ENCODE measurements at regions not wholly inside any gene's neighbourhood (a gene's known extent, or its start where the extent isn't known, plus 50 kb on each side); places are given as distances from the start of the nearest gene placed in this dataset.

GRCh38 chr3:28649266-28649665 lies 300.6 kb upstream of the AZI2 start:
- CTCF ChIA-PET: interaction anchor here (1.9 kb wide), 1 partner anchor 19 kb away, joined by 13 read pairs; no protein-coding TSS in a partner anchor
- 0% methylated on average over 2 of the region's 2 CpGs for WGBS (ENCODE audit: insufficient coverage, insufficient replicate concordance, low lambda C conversion rate, missing lambda C conversion rate)
- in situ Hi-C loops (cut with MboI): no loop called here
- POLR2A ChIA-PET: no interaction called here
- H4K20me1 ChIP-seq (ENCODE audit: control insufficient read depth, insufficient read depth): no peaks in the 10 kb centered on the region
- H3K4me2 ChIP-seq (ENCODE audit: control insufficient read depth, insufficient read depth): no peak overlapping the region
- no peak overlapping the region for H3K4me3 ChIP-seq
- SMC1A ChIA-PET (ENCODE audit: uncharacterized antibody, unreplicated experiment): interaction anchor here (0.9 kb wide), 1 partner anchor 181 kb away, joined by 3 read pairs; no protein-coding TSS in a partner anchor
- no peak overlapping the region for H3K9ac ChIP-seq (ENCODE audit: control insufficient read depth, insufficient read depth, low read length)
- H3K9me3 ChIP-seq (replicated peaks; ENCODE audit: control insufficient read depth, insufficient read depth, low read length): no peaks in the 10 kb centered on the region
- RAD21 ChIA-PET (ENCODE audit: unreplicated experiment): no interaction called here
- H3K79me2 ChIP-seq (ENCODE audit: control insufficient read depth, insufficient read depth, low read length): no peaks in the 10 kb centered on the region
- DNase-seq (ENCODE audit: low read depth, low spot score): no peak
- H3K36me3 ChIP-seq (ENCODE audit: control insufficient read depth in 2 of 2, insufficient read depth in 2 of 2, low read length in 1 of 2): no peaks in the 10 kb centered on the region
- no peak for FAIRE-seq
- H3K27me3 ChIP-seq (replicated peaks in 1 of 2; ENCODE audit: control insufficient read depth in 2 of 2, insufficient read depth in 2 of 2, low read length in 1 of 2): no peaks in the 10 kb centered on the region
- no peaks in the 10 kb centered on the region for H3K4me1 ChIP-seq (ENCODE audit: control insufficient read depth, insufficient read depth, low read length)
- no peak overlapping the region for H2AFZ ChIP-seq (ENCODE audit: control insufficient read depth, low read depth, low read length)
- intact Hi-C loops (cut with micrococcal nuclease; ENCODE audit: unreplicated experiment): no loop called here
- TF ChIP-seq SP1 (IDR thresholded peaks at IDR 0.05; ENCODE audit: low read depth, low read length): no peak
- no peak for TF ChIP-seq PBX3 (IDR thresholded peaks at IDR 0.05; ENCODE audit: insufficient replicate concordance, low read depth, low read length)
- no peak for TF ChIP-seq BCL11A (IDR thresholded peaks at IDR 0.05; ENCODE audit: low read depth, low read length)
- no peak for TF ChIP-seq CBX5 (IDR thresholded peaks at IDR 0.05; ENCODE audit: low read depth)
- no TSS peak for BruUV-seq (replicated peaks)
- H3K27ac ChIP-seq (ENCODE audit: control insufficient read depth, insufficient read depth): no peak overlapping the region
- peak; percentile 44; the same call in 1 of the 3 replicates for ATAC-seq

- SMC1A ChIA-PET (ENCODE audit: uncharacterized antibody, unreplicated experiment): no interaction called here
- POLR2A ChIA-PET: no interaction called here
- H3K36me3 ChIP-seq (ENCODE audit: control insufficient read depth in 2 of 2, insufficient read depth in 2 of 2, low read length in 1 of 2): no peaks in the 10 kb centered on the region
Observed at GRCh38 chr3:28651159-28651558, 302.5 kb upstream of the AZI2 start.

More at GRCh38 chr3:28651159-28651558, 302.5 kb upstream of the AZI2 start:
- no TSS peak for BruUV-seq (replicated peaks)
- ATAC-seq (no peak), FAIRE-seq (no peak), DNase-seq (ENCODE audit: low read depth, low spot score) (no peak)
- CTCF ChIA-PET: interaction anchor here (0.7 to 1.9 kb wide), 2 partner anchors 15 to 17 kb away, joined by 3 to 13 read pairs; no protein-coding TSS in a partner anchor
- intact Hi-C loops (cut with micrococcal nuclease; ENCODE audit: unreplicated experiment) (no loop called here), in situ Hi-C loops (cut with MboI) (no loop called here)
- no peak overlapping the region for H3K27ac ChIP-seq (ENCODE audit: control insufficient read depth, insufficient read depth)
- H3K4me1 ChIP-seq (ENCODE audit: control insufficient read depth, insufficient read depth, low read length): no peaks in the 10 kb centered on the region
- no peak overlapping the region for H3K4me2 ChIP-seq (ENCODE audit: control insufficient read depth, insufficient read depth)
- H2AFZ ChIP-seq (ENCODE audit: control insufficient read depth, low read depth, low read length): no peak overlapping the region
- H3K9me3 ChIP-seq (replicated peaks; ENCODE audit: control insufficient read depth, insufficient read depth, low read length): no peaks in the 10 kb centered on the region
- WGBS (ENCODE audit: insufficient coverage, insufficient replicate concordance, low lambda C conversion rate, missing lambda C conversion rate): 42% methylated on average over 3 of the region's 3 CpGs
- no peaks in the 10 kb centered on the region for H3K27me3 ChIP-seq (replicated peaks in 1 of 2; ENCODE audit: control insufficient read depth in 2 of 2, insufficient read depth in 2 of 2, low read length in 1 of 2)
- no peak for TF ChIP-seq YY1 (IDR thresholded peaks at IDR 0.05; ENCODE audit: low read depth, low read length)
- TF ChIP-seq SIX5 (IDR thresholded peaks at IDR 0.05; ENCODE audit: low read depth, low read length, severe bottlenecking): no peak
- TF ChIP-seq CREM (IDR thresholded peaks at IDR 0.05; ENCODE audit: low read depth): no peak
- RAD21 ChIA-PET (ENCODE audit: unreplicated experiment): no interaction called here
- no peaks in the 10 kb centered on the region for H4K20me1 ChIP-seq (ENCODE audit: control insufficient read depth, insufficient read depth)
- H3K9ac ChIP-seq (ENCODE audit: control insufficient read depth, insufficient read depth, low read length): no peak overlapping the region
- no peak overlapping the region for H3K4me3 ChIP-seq
- H3K79me2 ChIP-seq (ENCODE audit: control insufficient read depth, insufficient read depth, low read length): no peaks in the 10 kb centered on the region

All from GM12878 (cell line).